ENCODE measurements at regions not wholly inside any gene's neighbourhood (a gene's known extent, or its start where the extent isn't known, plus 50 kb on each side); places are given as distances from the start of the nearest gene placed in this dataset.

DNA sequence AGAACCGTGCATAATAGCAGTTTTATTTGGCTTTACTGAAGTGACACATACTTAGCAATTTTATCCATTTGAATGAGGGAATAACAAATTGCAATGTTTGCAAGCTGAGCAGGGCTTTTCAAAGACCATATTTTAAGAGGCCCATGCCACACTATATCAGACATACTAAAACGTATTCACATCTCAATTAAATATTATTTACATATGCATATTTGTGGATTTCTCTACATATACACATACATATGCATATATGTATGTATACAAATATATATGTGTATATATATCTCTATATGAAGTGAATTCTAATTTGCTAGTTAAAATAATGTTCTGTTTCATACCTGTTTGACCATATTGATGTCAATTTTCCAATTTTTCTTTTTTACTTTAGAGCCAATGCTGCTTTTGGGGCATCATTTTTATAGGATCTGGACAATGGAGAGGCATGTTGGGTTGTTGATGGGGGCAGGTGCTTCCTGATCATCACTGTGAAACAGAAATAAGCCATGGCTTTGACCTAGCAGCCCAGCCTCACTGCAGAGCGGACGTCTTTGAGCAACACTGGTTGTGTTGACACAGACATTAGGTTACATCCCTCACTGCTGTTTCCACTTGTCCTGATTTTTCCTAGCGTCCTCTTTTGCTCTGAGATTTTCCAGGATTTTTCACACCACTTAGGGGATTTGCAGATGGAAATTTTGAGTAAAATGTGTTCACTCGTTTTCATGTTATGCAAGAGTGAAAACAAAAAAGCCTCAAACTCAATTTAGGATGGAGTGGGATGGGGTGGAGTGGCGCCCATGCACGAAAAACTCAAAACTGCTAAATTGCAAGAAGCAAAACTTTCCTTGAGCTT lies 56.9 kb downstream of the RDH14 start:
- intact Hi-C loops (cut with micrococcal nuclease): no loop called here

DNA sequence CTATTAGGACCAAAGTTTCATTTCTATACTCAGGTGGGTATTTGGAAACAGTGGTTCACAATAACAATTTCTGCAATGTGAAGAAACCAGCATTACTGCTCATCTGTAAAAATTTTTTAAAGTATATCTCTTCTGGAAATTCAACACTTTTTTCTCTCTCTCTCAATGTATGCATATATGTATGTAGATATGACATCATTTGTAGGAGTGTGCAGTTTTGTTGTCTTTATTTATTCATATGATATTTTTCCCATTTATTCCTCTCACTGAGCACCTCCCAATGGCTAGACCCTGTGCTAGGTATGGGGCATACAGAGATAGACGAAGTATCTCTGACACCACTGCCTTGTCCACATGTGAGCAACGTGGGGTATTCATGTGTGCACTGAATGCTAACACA lies 58.3 kb downstream of the RDH14 start:
- intact Hi-C loops (cut with micrococcal nuclease): no loop called here

DNA sequence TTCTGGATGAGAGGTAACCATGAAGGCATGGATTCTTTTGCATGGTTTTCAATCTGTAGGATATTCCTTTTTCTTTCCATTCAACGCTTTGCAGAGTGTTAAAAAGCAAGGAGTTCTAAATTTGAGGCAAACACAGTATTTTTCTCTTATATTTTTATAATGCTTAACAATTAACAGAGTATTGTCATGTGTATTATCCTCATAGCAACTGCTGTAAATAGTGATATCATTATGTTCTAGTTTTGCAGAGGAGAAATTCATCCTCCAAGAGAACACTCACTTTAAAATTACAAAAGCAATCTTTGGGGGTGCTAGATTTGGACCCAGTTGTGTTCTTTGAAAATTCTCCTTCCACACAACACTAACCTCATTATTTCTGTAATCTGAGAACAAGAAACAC lies 58.7 kb downstream of the RDH14 start:
- intact Hi-C loops (cut with micrococcal nuclease): no loop called here

GRCh38 chr2:18501156-18501555 lies 59.3 kb downstream of the RDH14 start:
- intact Hi-C loops (cut with micrococcal nuclease): no loop called here

DNA sequence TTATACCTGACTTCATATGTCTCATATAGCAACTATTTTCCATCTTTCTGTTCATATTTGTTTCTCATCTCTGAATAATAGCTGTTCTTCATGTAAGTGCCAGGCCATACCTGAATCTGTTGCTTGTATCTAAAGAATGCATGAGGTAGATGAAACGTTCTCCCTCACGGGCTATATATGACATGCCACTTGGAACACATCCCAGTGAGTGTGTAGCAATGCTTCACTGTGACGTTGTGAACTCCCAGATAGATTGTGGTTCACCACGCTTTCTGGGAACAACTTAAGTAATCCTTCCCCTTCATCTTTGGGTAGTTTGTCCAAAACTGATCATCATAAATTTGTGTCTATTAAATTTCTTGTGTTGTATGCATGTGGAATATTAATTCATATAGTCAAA lies 60.1 kb downstream of the RDH14 start:
- intact Hi-C loops (cut with micrococcal nuclease): no loop called here

GRCh38 chr2:18498531-18498930 lies 61.9 kb downstream of the RDH14 start:
- intact Hi-C loops (cut with micrococcal nuclease): no loop called here

DNA sequence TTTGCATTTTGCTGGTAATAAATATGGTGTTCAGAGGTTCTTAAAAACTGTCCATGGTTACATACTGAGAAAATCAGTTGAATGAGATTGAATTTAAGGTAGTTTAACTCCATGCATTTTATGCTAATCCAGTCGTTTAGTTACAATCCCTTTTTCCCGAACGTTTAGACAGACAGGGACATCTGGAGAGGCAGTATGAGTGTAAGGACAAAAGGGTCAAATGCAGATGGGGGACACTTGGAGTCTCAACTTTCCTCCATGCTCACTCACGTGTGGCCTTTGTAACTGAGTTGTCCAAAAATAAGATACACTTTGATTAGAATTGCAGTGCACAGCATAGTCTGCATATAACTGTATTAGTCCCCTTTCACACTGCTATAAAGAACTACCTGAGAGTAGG lies 63.9 kb downstream of the RDH14 start:
- intact Hi-C loops (cut with micrococcal nuclease): no loop called here

GRCh38 chr2:18495058-18495457 lies 65.4 kb downstream of the RDH14 start:
- intact Hi-C loops (cut with micrococcal nuclease): no loop called here

- intact Hi-C loops (cut with micrococcal nuclease): no loop called here
Observed at GRCh38 chr2:18492721-18493120, 67.7 kb downstream of the RDH14 start.

GRCh38 chr2:18491577-18491976 lies 68.9 kb downstream of the RDH14 start:
- intact Hi-C loops (cut with micrococcal nuclease): no loop called here

DNA sequence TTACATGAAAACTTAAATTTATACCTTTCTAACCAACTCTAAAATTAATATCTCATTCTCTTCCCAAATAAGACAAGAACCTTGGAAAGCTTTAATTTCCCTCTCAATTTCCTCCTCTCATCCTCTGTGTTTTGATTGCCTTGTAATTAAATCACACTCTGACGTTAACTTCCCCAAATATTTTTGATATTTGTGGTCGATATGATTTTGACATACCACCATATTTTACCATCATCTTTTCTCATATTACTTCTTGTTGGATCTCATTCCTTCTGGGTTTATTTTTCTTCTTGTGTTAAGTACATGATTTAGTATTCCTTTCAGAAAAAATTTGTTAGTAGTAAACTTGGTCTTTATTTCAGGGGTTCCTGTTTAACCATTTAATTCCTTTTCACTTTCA lies 69.6 kb downstream of the RDH14 start:
- intact Hi-C loops (cut with micrococcal nuclease): no loop called here

- intact Hi-C loops (cut with micrococcal nuclease): no loop called here
Observed at GRCh38 chr2:18487106-18487913, 73.1 kb downstream of the RDH14 start.

DNA sequence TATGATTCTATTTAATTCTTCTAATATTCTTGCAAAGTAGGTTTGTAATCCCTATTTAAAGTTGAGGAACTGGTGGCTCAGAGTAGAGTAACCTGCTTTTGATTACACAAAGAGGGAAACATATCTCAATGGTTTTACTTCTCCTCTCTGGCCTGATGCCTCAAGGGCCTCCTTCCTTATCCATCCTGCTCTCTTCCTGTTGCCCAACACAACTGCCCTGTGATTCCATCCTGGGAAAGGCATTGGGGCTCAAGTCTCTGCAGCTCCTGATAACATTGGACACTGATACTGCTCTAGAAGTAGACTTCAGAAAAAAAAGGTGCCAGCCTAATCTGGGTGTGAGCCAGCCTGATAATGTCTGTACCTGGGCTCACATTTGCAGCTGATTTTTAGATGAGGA lies 75.8 kb downstream of the RDH14 start:
- intact Hi-C loops (cut with micrococcal nuclease): no loop called here

DNA sequence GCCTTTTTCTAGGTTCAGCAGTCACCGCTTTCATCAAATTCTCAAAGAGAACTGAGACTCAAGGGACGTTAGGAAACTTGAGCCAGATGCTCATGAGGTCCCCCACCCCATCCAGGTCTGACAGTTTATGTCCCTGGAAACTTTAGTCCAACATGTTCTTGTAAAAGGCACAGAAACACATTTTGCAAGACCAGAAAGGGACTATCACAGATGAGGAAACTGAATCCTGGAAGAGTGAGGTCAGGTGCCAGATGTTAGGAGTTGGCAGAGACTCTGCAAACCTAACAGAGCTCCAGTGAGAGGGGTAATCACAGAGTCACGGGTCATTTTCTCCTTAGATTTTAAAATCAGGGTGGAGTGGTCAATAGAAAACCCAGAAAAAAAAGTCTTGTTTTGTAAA lies 76.6 kb downstream of the RDH14 start:
- intact Hi-C loops (cut with micrococcal nuclease): no loop called here

DNA sequence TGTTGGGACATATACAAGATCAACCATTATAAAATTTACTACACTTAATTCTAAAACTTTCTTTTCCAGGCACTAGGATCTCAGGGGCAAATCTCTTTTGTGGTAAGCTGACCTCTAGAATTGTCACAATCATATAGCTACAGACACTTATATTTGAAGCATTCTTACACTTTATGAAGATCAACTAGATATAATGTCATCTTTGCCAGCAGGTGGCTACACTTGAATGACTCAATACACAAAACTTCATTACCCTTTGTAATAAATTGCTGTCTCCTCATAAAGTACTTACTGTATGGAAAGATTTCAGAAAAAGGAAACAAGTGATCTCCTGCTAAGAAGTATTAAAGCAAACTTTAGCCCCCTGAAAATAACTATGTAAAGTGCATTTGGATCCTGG lies 77.8 kb downstream of the RDH14 start:
- intact Hi-C loops (cut with micrococcal nuclease): no loop called here

DNA sequence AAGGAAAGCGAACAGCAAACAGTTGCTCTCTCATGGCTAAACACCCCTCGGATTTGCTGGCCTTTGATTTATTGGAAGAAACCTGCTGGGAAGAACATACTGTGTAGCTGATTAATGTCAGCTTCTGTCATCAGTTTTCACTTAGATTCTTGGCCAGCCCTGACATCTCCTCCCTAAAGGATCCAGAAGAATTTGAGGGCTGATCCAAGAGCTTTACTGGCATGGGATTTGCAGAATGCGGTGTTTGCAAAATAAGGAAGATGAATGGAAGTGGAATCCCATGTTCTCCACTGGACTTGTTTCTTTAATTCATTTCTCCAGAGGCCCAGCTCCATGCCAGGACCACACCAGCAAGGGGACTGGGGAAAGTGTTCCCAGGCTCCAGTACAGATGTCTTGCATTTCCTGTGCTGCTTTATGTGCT lies 80.5 kb downstream of the RDH14 start:
- intact Hi-C loops (cut with micrococcal nuclease): no loop called here

GRCh38 chr2:18477293-18477692 lies 83.2 kb downstream of the RDH14 start:
- intact Hi-C loops (cut with micrococcal nuclease): no loop called here

- intact Hi-C loops (cut with micrococcal nuclease): no loop called here
Observed at GRCh38 chr2:18476484-18476883, 84.0 kb downstream of the RDH14 start.

- intact Hi-C loops (cut with micrococcal nuclease): no loop called here
Observed at GRCh38 chr2:18475884-18476283, 84.6 kb downstream of the RDH14 start.

- intact Hi-C loops (cut with micrococcal nuclease): no loop called here
Observed at GRCh38 chr2:18474700-18475099, 85.8 kb downstream of the RDH14 start.

GRCh38 chr2:18473241-18474181 lies 86.9 kb downstream of the RDH14 start:
- intact Hi-C loops (cut with micrococcal nuclease): no loop called here

Data from T-helper 1 cell treated with Interleukin-12 subunit alpha and Interleukin-12 subunit beta and Interleukin-4 antibody, amounts not matched to agents 30 ng/mL and 1 ng/mL, for 36 hours (primary cell).